Omental fat pad (tissue), 3 donors: ENCODE measurements at regions not wholly inside any gene's neighbourhood (a gene's known extent, or its start where the extent isn't known, plus 50 kb on each side); places are given as distances from the start of the nearest gene placed in this dataset.
A peak's percentile ranks its signal among the peaks of the same experiment; 100 is the strongest.

ENCODE experiments used
- ATAC-seq: fragments of 150-250 bp; one replicate; pipeline ENCODE4 v1.9.1; 2016; ENCODE audit warnings: mild to moderate bottlenecking, moderate library complexity; ENCODE audit not compliant: low FRiP score
- DNase-seq: peaks from one replicate; pipeline ENCODE4 v3.0.0-alpha.2; 2019; ENCODE audit warnings: low spot score
- TF ChIP-seq, protein P1 (sequence below), 3 donors: fragments of 450-650 bp; IDR thresholded peaks; one replicate each; pipeline ENCODE4 v1.5.1; 2016 to 2017; ENCODE audit warnings: antibody characterized with exemption in 3 of 3, mild to moderate bottlenecking in 3 of 3, moderate library complexity in 2 of 3

DNA sequence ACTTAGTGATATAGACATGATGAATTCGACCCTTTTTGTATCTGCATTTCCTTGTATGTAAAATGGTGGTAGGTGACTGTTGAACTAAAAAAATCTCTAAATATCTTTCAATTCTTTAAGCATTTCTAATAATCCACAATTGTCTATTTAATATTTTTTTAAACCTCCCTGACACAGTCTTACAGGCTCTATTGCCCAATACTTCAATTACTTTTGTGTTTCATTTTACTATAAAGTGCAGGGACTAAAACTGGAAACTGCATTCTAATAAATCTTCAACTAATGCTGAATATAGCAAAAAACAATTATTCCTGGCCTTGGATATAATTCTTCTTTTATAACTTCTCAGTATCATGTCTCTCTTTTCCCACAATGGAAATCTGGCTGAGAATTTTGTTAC, 202.7 kb upstream of the PIK3R1 start:
- TF ChIP-seq, protein P1, sequence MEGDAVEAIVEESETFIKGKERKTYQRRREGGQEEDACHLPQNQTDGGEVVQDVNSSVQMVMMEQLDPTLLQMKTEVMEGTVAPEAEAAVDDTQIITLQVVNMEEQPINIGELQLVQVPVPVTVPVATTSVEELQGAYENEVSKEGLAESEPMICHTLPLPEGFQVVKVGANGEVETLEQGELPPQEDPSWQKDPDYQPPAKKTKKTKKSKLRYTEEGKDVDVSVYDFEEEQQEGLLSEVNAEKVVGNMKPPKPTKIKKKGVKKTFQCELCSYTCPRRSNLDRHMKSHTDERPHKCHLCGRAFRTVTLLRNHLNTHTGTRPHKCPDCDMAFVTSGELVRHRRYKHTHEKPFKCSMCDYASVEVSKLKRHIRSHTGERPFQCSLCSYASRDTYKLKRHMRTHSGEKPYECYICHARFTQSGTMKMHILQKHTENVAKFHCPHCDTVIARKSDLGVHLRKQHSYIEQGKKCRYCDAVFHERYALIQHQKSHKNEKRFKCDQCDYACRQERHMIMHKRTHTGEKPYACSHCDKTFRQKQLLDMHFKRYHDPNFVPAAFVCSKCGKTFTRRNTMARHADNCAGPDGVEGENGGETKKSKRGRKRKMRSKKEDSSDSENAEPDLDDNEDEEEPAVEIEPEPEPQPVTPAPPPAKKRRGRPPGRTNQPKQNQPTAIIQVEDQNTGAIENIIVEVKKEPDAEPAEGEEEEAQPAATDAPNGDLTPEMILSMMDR (IDR thresholded peaks at IDR 0.05): no peak
- ATAC-seq: no peak
- no peak for DNase-seq

- TF ChIP-seq, protein P1 (IDR thresholded peaks at IDR 0.05): no peak
- DNase-seq (no peak), ATAC-seq (peak; percentile 64)
Observed at GRCh38 chr5:68012429-68012828, 203.1 kb upstream of the PIK3R1 start.

GRCh38 chr5:68011801-68012200, 203.8 kb upstream of the PIK3R1 start:
- ATAC-seq: no peak
- TF ChIP-seq, protein P1 (IDR thresholded peaks at IDR 0.05): no peak

GRCh38 chr5:68011259-68011760, 204.2 kb upstream of the PIK3R1 start:
- ATAC-seq (no peak), DNase-seq (no peak)
- TF ChIP-seq, protein P1 (IDR thresholded peaks at IDR 0.05): no peak

More at GRCh38 chr5:68011801-68012200, 203.8 kb upstream of the PIK3R1 start:
- DNase-seq: no peak

- no peak for DNase-seq
- TF ChIP-seq, protein P1 (IDR thresholded peaks at IDR 0.05): no peak
- ATAC-seq: no peak
Observed at GRCh38 chr5:68010740-68011139, 204.8 kb upstream of the PIK3R1 start.

DNA sequence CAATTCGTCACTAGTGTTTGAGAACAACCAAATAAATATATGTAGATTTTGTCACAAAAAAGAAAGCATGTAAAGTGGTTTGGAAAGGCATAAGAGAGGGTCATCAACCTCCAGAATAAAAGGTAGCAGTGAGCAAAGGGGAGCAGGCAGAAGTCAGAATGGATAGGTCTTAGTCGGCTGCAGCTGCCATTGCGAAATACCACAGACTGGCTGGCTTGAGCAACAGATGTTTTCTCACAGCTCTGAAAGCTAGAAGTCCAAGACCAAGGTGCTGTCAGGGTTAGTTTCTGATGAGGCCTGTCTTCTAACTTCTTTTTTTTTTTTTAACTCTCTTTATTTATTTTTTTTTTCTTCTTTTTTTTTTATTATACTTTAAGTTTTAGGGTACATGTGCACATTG, 208.1 kb upstream of the PIK3R1 start:
- TF ChIP-seq, protein P1 (IDR thresholded peaks at IDR 0.05): no peak
- ATAC-seq: peak; percentile 78
- peak; percentile 33 for DNase-seq

GRCh38 chr5:68002836-68003235, 212.7 kb upstream of the PIK3R1 start:
- DNase-seq (no peak), ATAC-seq (no peak)
- TF ChIP-seq, protein P1 (IDR thresholded peaks at IDR 0.05): no peak
